Ishikawa (cell line): ENCODE measurements at regions not wholly inside any gene's neighbourhood (a gene's known extent, or its start where the extent isn't known, plus 50 kb on each side); places are given as distances from the start of the nearest gene placed in this dataset.

Experiments
- CEBPB ChIP-seq: IDR thresholded peaks from 2 replicates; pipeline ENCODE4 v1.6.1; 2012
- CREB1 ChIP-seq: IDR thresholded peaks from 2 replicates; pipeline ENCODE4 v1.6.1; 2012; ENCODE audit warnings: low read depth
- EGR1 ChIP-seq: IDR thresholded peaks from 2 replicates; pipeline ENCODE4 v1.6.1; 2012
- EP300 ChIP-seq: IDR thresholded peaks from 2 replicates; pipeline ENCODE4 v1.6.1; 2012; ENCODE audit warnings: borderline replicate concordance
- FOXM1 ChIP-seq: IDR thresholded peaks from 2 replicates; pipeline ENCODE4 v1.6.1; 2012; ENCODE audit warnings: low read depth, borderline replicate concordance
- NFIC ChIP-seq: IDR thresholded peaks from 2 replicates; pipeline ENCODE4 v1.6.1; 2012
- RAD21 ChIP-seq: IDR thresholded peaks from 2 replicates; pipeline ENCODE4 v1.6.1; 2012; ENCODE audit warnings: low read depth
- TAF1 ChIP-seq: IDR thresholded peaks from 2 replicates; pipeline ENCODE4 v1.6.1; 2012; ENCODE audit warnings: low read depth, mild to moderate bottlenecking
- TCF12 ChIP-seq: IDR thresholded peaks from 2 replicates; pipeline ENCODE4 v1.6.1; 2012; ENCODE audit warnings: low read depth
- TEAD4 ChIP-seq: IDR thresholded peaks from 2 replicates; pipeline ENCODE4 v1.6.1; 2012
- YY1 ChIP-seq: IDR thresholded peaks from 2 replicates; pipeline ENCODE4 v1.6.1; 2012; ENCODE audit warnings: low read depth
- ZBTB7A ChIP-seq: IDR thresholded peaks from 2 replicates; pipeline ENCODE4 v1.6.1; 2012; ENCODE audit warnings: low read depth
- TF ChIP-seq, protein P1 (sequence below): IDR thresholded peaks from 2 replicates; pipeline ENCODE4 v1.6.1; 2012
- TF ChIP-seq, protein P2 (sequence below): IDR thresholded peaks from 2 replicates; pipeline ENCODE4 v1.6.1; 2012
- TF ChIP-seq, protein P3 (sequence below): IDR thresholded peaks from 2 replicates; pipeline ENCODE4 v1.6.1; 2012; ENCODE audit warnings: low read depth, mild to moderate bottlenecking

DNA sequence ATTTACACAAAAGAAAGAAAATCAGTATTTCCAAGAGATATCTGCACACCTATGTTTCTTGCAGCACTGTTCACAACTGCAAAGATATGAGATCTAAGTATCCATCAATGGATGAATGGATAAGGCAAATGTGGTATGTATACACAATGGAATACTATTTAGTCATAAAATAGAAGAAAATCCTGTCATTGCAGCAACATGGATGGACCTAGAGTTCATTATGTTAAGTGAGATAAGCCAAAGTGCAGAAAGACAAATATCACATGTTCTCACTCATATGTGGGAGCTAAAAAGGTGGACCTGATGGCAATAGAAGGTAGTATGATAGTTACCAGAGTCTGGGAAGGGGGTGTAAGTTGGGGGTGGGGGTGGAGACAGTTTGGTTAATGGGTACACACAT is 1171.6 kb downstream of the SORCS1 start:
- TF ChIP-seq, protein P1, sequence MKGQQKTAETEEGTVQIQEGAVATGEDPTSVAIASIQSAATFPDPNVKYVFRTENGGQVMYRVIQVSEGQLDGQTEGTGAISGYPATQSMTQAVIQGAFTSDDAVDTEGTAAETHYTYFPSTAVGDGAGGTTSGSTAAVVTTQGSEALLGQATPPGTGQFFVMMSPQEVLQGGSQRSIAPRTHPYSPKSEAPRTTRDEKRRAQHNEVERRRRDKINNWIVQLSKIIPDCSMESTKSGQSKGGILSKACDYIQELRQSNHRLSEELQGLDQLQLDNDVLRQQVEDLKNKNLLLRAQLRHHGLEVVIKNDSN, result no peak
- TF ChIP-seq TEAD4, result no peak
- TF ChIP-seq FOXM1, result no peak
- no peak for TF ChIP-seq CREB1
- no peak for TF ChIP-seq CEBPB

DNA sequence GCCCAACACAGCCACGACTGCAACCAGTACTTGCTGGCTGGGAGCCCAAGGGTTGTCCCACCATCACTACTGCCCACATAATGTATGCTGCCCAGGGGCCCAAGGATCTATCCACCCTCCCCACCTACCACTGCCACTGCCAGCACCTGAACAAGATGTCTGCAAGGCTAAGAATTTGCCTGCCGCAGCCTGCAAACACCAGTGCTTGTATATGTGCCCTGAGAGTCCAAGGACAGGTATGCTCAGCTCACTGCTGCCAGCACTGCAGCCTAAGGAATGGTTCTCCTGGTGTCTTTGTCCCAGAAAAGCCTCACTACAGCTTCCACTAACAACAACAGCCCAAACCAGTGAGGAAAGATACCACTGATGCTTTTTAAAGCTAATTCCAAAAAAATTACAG is 1174.0 kb downstream of the SORCS1 start:
- TF ChIP-seq EGR1 (no peak), TEAD4 (no peak), CREB1 (no peak), RAD21 (no peak), YY1 (no peak), CEBPB (no peak), TAF1 (no peak), ZBTB7A (no peak), NFIC (no peak), TCF12 (no peak), EP300 (no peak), FOXM1 (no peak)
- TF ChIP-seq, protein P2, sequence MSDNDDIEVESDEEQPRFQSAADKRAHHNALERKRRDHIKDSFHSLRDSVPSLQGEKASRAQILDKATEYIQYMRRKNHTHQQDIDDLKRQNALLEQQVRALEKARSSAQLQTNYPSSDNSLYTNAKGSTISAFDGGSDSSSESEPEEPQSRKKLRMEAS, result no peak
- TF ChIP-seq, protein P3, sequence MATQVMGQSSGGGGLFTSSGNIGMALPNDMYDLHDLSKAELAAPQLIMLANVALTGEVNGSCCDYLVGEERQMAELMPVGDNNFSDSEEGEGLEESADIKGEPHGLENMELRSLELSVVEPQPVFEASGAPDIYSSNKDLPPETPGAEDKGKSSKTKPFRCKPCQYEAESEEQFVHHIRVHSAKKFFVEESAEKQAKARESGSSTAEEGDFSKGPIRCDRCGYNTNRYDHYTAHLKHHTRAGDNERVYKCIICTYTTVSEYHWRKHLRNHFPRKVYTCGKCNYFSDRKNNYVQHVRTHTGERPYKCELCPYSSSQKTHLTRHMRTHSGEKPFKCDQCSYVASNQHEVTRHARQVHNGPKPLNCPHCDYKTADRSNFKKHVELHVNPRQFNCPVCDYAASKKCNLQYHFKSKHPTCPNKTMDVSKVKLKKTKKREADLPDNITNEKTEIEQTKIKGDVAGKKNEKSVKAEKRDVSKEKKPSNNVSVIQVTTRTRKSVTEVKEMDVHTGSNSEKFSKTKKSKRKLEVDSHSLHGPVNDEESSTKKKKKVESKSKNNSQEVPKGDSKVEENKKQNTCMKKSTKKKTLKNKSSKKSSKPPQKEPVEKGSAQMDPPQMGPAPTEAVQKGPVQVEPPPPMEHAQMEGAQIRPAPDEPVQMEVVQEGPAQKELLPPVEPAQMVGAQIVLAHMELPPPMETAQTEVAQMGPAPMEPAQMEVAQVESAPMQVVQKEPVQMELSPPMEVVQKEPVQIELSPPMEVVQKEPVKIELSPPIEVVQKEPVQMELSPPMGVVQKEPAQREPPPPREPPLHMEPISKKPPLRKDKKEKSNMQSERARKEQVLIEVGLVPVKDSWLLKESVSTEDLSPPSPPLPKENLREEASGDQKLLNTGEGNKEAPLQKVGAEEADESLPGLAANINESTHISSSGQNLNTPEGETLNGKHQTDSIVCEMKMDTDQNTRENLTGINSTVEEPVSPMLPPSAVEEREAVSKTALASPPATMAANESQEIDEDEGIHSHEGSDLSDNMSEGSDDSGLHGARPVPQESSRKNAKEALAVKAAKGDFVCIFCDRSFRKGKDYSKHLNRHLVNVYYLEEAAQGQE, result no peak
- TF ChIP-seq, protein P1, result no peak

DNA sequence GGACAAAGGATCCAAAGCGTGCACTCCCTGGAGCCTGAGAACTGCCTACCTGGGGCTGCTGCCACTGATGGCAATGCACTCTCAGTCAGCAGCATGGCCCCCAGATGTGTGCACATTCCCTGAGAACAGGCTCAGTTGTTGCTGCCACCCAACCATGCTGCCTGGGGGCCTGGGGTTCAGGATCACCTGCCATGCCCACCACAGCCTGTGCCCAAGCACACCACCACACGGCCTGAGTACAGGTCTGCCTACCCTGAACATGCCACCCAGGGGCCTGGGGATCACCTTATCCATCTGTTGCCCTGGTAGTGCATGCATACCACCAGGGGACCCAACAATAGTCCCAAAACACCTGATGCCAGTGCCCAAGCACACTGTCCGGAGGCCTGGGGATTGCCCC is 1174.5 kb downstream of the SORCS1 start:
- TF ChIP-seq, protein P3, result no peak
- TF ChIP-seq TCF12 (no peak), TAF1 (no peak), NFIC (no peak), ZBTB7A (no peak), EP300 (no peak), YY1 (no peak), FOXM1 (no peak), RAD21 (no peak), EGR1 (no peak)
- TF ChIP-seq, protein P2, result no peak

DNA sequence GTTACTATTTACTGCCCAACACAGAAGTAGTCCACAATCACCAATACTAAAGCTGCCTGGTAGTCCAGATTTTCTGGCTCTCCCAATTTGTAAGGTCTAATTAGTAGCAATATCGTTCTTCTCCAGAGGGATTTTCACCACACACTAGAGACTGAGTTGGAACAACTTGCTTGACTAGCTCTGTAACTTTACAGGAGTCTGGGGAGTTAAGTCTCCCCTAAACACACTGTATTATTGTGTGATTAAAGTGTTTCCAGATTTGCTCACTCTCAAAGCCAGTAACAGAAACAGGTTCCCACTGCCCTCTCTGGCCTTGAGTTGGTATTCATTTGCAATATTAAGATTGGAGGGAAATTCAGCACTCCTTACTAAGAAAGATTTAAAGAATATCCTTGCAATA is 1175.7 kb downstream of the SORCS1 start:
- TF ChIP-seq, protein P3, result no peak
- TF ChIP-seq TCF12, result no peak
- no peak for TF ChIP-seq RAD21
- TF ChIP-seq EGR1, result no peak
- TF ChIP-seq EP300, result no peak
- TF ChIP-seq YY1, result no peak
- TF ChIP-seq TEAD4, result no peak
- TF ChIP-seq CREB1, result no peak
- TF ChIP-seq, protein P1, result no peak
- TF ChIP-seq, protein P2, result no peak
- TF ChIP-seq CEBPB, result no peak
- no peak for TF ChIP-seq FOXM1
- no peak for TF ChIP-seq TAF1
- TF ChIP-seq ZBTB7A, result no peak
- no peak for TF ChIP-seq NFIC
